GM12878 (cell line): ENCODE measurements at regions not wholly inside any gene's neighbourhood (a gene's known extent, or its start where the extent isn't known, plus 50 kb on each side); places are given as distances from the start of the nearest gene placed in this dataset.

ENCODE experiments used
- ATAC-seq: fragments of 200-7000 bp; cut with Tn5 transposase; 3 replicates; pipeline ENCODE4 v1.9.1; 2020; ENCODE audit warnings: mild to moderate bottlenecking, moderate library complexity
- BruUV-seq: library from RNA; stranded (reverse); fragments of 400-500 nt; replicated peaks from 2 replicates; lab custom pipeline; 2021; lab: Mats Ljungman, UMichigan
- CTCF ChIA-PET: fragments of 300-600 bp; sonication (Branson Sonifier 250); formaldehyde crosslinking; extraction: SDS; loops from one replicate; lab custom pipeline; 2021; ENCODE audit warnings: inconsistent platforms; lab: Yijun Ruan, JAX
- POLR2A ChIA-PET: fragments of 350-600 bp; formaldehyde crosslinking; extraction: SDS; loops from one replicate; lab custom pipeline; 2021; ENCODE audit warnings: inconsistent platforms; lab: Charles Lee
- RAD21 ChIA-PET: fragments of 300-600 bp; sonication (Branson Sonifier 250); formaldehyde crosslinking; loops from one replicate; lab custom pipeline; 2023; ENCODE audit warnings: antibody characterized with exemption; ENCODE audit not compliant: unreplicated experiment; lab: Charles Lee
- SMC1A ChIA-PET: fragments of 300-600 bp; sonication (Branson Sonifier 250); formaldehyde crosslinking; loops from one replicate; lab custom pipeline; 2023; ENCODE audit not compliant: unreplicated experiment, uncharacterized antibody; lab: Charles Lee
- DNase-seq: peaks from one replicate; pipeline ENCODE4 v3.0.0-alpha.2; 2011; ENCODE audit warnings: low read depth, low spot score
- FAIRE-seq: peaks from 3 replicates; lab custom pipeline; 2011; peaks lifted over from hg19 to GRCh38; lab: Jason Lieb, UNC
- H2AFZ ChIP-seq: 2 replicates; pipeline ENCODE4 v1.6.0; 2011; ENCODE audit warnings: low read depth, low read length, control low read depth; ENCODE audit not compliant: control insufficient read depth
- H3K27ac ChIP-seq: 2 replicates; pipeline ENCODE4 v1.5.1; 2011; ENCODE audit warnings: control low read depth; ENCODE audit not compliant: control insufficient read depth, insufficient read depth
- H3K27me3 ChIP-seq, 2 experiments: replicated peaks in 1 of 2; 2 replicates each; pipeline versions ENCODE4 v1.6.0 to v1.6.1; 2011; ENCODE audit warnings: low read length in 1 of 2; ENCODE audit not compliant: control insufficient read depth in 2 of 2, insufficient read depth in 2 of 2
- H3K36me3 ChIP-seq, 2 experiments: 2 replicates each; pipeline ENCODE4 v1.5.1; 2011; ENCODE audit warnings: low read length in 1 of 2; ENCODE audit not compliant: control insufficient read depth in 2 of 2, insufficient read depth in 2 of 2
- H3K4me1 ChIP-seq: 2 replicates; pipeline ENCODE4 v1.6.1; 2011; ENCODE audit warnings: mild to moderate bottlenecking, low read length, moderate library complexity, mixed read lengths; ENCODE audit not compliant: control insufficient read depth, insufficient read depth
- H3K4me2 ChIP-seq: 2 replicates; pipeline ENCODE4 v1.6.0; 2011; ENCODE audit warnings: control low read depth; ENCODE audit not compliant: control insufficient read depth, insufficient read depth
- H3K4me3 ChIP-seq: fragments of 200-600 bp; sonication (generic); 2 replicates; pipeline ENCODE4 v1.5.1; 2016
- H3K79me2 ChIP-seq: 2 replicates; pipeline ENCODE4 v1.6.0; 2011; ENCODE audit warnings: low read length; ENCODE audit not compliant: control insufficient read depth, insufficient read depth
- H3K9ac ChIP-seq: 2 replicates; pipeline ENCODE4 v1.8.0; 2011; ENCODE audit warnings: low read length, control low read depth, mixed read lengths; ENCODE audit not compliant: control insufficient read depth, insufficient read depth
- H3K9me3 ChIP-seq: replicated peaks from 3 replicates; pipeline ENCODE4 v1.5.1; 2011; ENCODE audit warnings: mild to moderate bottlenecking, low read length; ENCODE audit not compliant: control insufficient read depth, insufficient read depth
- H4K20me1 ChIP-seq: 2 replicates; pipeline ENCODE4 v1.6.0; 2011; ENCODE audit not compliant: control insufficient read depth, insufficient read depth
- NR2C1 ChIP-seq: fragments of 450-650 bp; IDR thresholded peaks from 2 replicates; pipeline ENCODE4 v1.6.1; 2017; ENCODE audit warnings: antibody characterized with exemption, mild to moderate bottlenecking, moderate library complexity
- POLR2AphosphoS2 ChIP-seq: IDR thresholded peaks from 2 replicates; pipeline ENCODE4 v1.6.1; 2011; ENCODE audit warnings: low read depth, mild to moderate bottlenecking, low read length, improper control_type of control experiment, moderate library complexity
- SIN3A ChIP-seq: IDR thresholded peaks from 2 replicates; pipeline ENCODE4 v1.6.1; 2012; ENCODE audit warnings: low read depth, low read length, improper control_type of control experiment
- ZBTB40 ChIP-seq: fragments of 450-650 bp; IDR thresholded peaks from 2 replicates; pipeline ENCODE4 v1.6.1; 2016; ENCODE audit warnings: mild to moderate bottlenecking, moderate library complexity, borderline replicate concordance
- WGBS: methylation state at CpG from one replicate; pipeline ENCODE4 v1.1.6; 2016; ENCODE audit warnings: low lambda C conversion rate; ENCODE audit not compliant: insufficient replicate concordance, insufficient coverage; ENCODE audit errors: missing lambda C conversion rate; 5-methylcytosine and 5-hydroxymethylcytosine counted together
- in situ Hi-C: fragments of 300-500 bp; cut with MboI; formaldehyde crosslinking; loops from 9 replicates; pipeline ENCODE4 v1.14.3; 2018; ENCODE audit warnings: mixed read lengths
- intact Hi-C: fragments of 100-400 bp; cut with micrococcal nuclease; formaldehyde crosslinking; loops from one replicate; pipeline ENCODE4 v1.14.2; 2022; ENCODE audit not compliant: unreplicated experiment
- TF ChIP-seq, protein P1 (sequence below): fragments of 450-650 bp; IDR thresholded peaks from 2 replicates; pipeline ENCODE4 v1.6.1; 2017; ENCODE audit warnings: borderline replicate concordance

- TF ChIP-seq, protein P1, sequence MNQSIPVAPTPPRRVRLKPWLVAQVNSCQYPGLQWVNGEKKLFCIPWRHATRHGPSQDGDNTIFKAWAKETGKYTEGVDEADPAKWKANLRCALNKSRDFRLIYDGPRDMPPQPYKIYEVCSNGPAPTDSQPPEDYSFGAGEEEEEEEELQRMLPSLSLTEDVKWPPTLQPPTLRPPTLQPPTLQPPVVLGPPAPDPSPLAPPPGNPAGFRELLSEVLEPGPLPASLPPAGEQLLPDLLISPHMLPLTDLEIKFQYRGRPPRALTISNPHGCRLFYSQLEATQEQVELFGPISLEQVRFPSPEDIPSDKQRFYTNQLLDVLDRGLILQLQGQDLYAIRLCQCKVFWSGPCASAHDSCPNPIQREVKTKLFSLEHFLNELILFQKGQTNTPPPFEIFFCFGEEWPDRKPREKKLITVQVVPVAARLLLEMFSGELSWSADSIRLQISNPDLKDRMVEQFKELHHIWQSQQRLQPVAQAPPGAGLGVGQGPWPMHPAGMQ, result no peak
- TF ChIP-seq SIN3A, result no peak
Measured at GRCh38 chr5:17817990-17818389, 183.7 kb downstream of the TAF11L14 start (continued).

- SMC1A ChIA-PET, result no interaction called here
- POLR2A ChIA-PET, result no interaction called here
- Histone ChIP-seq H2AFZ (no peak overlapping the region), H3K4me2 (no peak overlapping the region), H3K27ac (no peak overlapping the region), H3K4me1 (no peaks in the 10 kb centered on the region), H3K36me3 (no peaks in the 10 kb centered on the region), H3K9ac (no peak overlapping the region)
- WGBS, result 38% methylated on average over 5 of the region's 5 CpGs
- DNase-seq, result no peak
- CTCF ChIA-PET, result no interaction called here
- TF ChIP-seq ZBTB40 (no peak), NR2C1 (no peak), POLR2AphosphoS2 (no peak)
- TF ChIP-seq, all 136 proteins: peak for 0
- Histone ChIP-seq H3K79me2 (no peaks in the 10 kb centered on the region), H3K27me3 (no peaks in the 10 kb centered on the region), H4K20me1 (no peaks in the 10 kb centered on the region), H3K9me3 (no peaks in the 10 kb centered on the region), H3K4me3 (no peak overlapping the region)
- in situ Hi-C loops (no loop called here), intact Hi-C loops (no loop called here)
- RAD21 ChIA-PET, result no interaction called here
- ATAC-seq, result no peak
- no TSS peak for BruUV-seq
- FAIRE-seq, result no peak
Measured at GRCh38 chr5:17819783-17820182, 185.5 kb downstream of the TAF11L14 start.
